ENCODE measurements at regions not wholly inside any gene's neighbourhood (a gene's known extent, or its start where the extent isn't known, plus 50 kb on each side); places are given as distances from the start of the nearest gene placed in this dataset.
"Not testable (repeated sequence)": the region's sequence is repeated elsewhere in the genome, so short reads cannot be mapped to it uniquely, and the experiment has no call there.

DNA sequence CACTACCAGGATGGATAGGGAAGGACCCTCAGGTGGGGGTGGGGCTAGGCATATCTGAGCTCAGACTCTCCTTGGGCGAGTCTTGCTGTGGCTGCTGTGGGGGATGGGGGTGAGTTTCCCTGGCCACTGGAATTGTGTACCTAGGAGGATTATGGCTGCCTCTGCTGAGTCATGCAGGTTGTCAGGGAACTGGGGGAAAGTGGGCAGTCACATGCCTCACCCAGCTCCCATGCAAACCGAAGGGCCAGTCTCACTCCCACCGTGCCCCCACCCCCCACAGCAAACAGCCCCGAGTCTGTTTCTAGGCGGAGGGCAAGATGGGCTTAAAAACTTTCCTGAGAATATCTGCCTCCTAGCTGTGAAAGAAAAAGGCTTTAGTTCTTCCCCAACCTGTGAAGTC, 210.3 kb upstream of the FERMT1 start:
- intact Hi-C loops (cut with DNase I) = no loop called here
- no peak overlapping the region for H3K27ac ChIP-seq
- no peaks in the 10 kb centered on the region for H3K9me3 ChIP-seq
- no peak for TF ChIP-seq CTCF (IDR thresholded peaks at IDR 0.05)
- no peaks in the 10 kb centered on the region for H3K27me3 ChIP-seq
- H3K4me3 ChIP-seq = no peak overlapping the region
- no peak for DNase-seq (ENCODE audit: low spot score in 2 of 2)
- H3K4me1 ChIP-seq = no peaks in the 10 kb centered on the region
- H3K36me3 ChIP-seq = no peaks in the 10 kb centered on the region

- H3K4me3 ChIP-seq; H3K27me3 ChIP-seq; H3K36me3 ChIP-seq; H3K27ac ChIP-seq; H3K9me3 ChIP-seq; DNase-seq (ENCODE audit: low spot score in 2 of 2); intact Hi-C loops (cut with DNase I); H3K4me1 ChIP-seq: not testable (repeated sequence)
Observed at GRCh38 chr20:6321235-6321634, 198.4 kb upstream of the FERMT1 start.

DNA sequence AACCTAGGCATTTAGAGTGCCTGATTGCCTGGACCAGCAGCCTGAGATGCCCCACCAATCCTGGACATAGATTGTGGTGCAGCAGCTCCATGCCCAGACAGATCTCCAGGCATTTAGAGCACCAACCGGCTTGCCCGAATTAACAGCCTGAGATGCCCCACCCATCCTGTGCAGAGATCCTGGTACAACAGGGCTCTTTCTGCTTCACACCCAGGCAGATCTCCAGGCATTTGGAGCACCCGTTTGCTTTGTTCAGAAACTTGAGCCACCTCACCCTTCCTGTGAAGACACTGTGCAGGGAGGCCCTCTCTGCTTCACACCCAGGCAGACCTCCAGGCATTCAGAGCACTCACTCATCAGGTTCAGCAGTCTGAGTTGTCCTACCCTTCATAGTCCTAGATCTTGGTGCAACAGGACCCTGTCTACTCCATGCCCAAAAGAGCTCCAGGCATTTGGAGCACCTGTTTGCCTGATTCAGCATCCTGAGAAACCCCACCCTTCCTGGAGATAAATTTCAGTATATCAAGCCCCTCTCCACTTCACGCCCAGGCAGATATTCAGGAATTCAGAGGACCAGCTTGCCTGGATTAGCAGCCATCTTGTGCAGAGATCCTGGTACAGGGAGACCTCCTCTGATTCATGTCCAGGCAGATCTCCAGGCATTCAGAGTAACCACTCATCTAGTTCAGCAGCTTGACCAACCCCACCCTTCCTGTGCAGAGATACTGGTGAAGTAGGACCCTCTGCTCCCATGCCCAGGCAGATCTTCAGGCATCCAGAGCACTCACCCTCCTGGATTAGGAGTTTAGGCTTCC, 189.2 kb upstream of the FERMT1 start:
- Histone ChIP-seq H3K27ac (no peak overlapping the region), H3K4me3 (no peak overlapping the region), H3K36me3 (no peaks in the 10 kb centered on the region), H3K9me3 (peaks cover 0 to 20% of the 10 kb centered on the region in 2 donors), H3K4me1 (no peaks in the 10 kb centered on the region), H3K27me3 (no peaks in the 10 kb centered on the region)
- intact Hi-C loops (cut with DNase I) = no loop called here
- no peak for TF ChIP-seq CTCF (IDR thresholded peaks at IDR 0.05)
- no peak for DNase-seq (ENCODE audit: low spot score in 2 of 2)

GRCh38 chr20:6311097-6311496, 188.3 kb upstream of the FERMT1 start:
- H3K36me3 ChIP-seq = no peaks in the 10 kb centered on the region
- peaks cover 0 to 20% of the 10 kb centered on the region in 2 donors for H3K9me3 ChIP-seq
- H3K4me3 ChIP-seq = no peak overlapping the region
- H3K4me1 ChIP-seq = no peaks in the 10 kb centered on the region
- TF ChIP-seq CTCF (IDR thresholded peaks at IDR 0.05) = no peak
- H3K27ac ChIP-seq = no peak overlapping the region
- DNase-seq (ENCODE audit: low spot score in 2 of 2) = no peak
- intact Hi-C loops (cut with DNase I) = no loop called here
- H3K27me3 ChIP-seq = no peaks in the 10 kb centered on the region

- Histone ChIP-seq H3K4me1 (no peaks in the 10 kb centered on the region), H3K27ac (no peak overlapping the region), H3K4me3 (no peak overlapping the region), H3K36me3 (no peaks in the 10 kb centered on the region), H3K9me3 (no peaks in the 10 kb centered on the region), H3K27me3 (no peaks in the 10 kb centered on the region)
- no peak for TF ChIP-seq CTCF (IDR thresholded peaks at IDR 0.05)
- intact Hi-C loops (cut with DNase I) = no loop called here
- DNase-seq (ENCODE audit: low spot score in 2 of 2) = no peak
Observed at GRCh38 chr20:6305536-6305935, 182.7 kb upstream of the FERMT1 start.

- Histone ChIP-seq H3K36me3 (no peaks in the 10 kb centered on the region), H3K9me3 (no peaks in the 10 kb centered on the region), H3K4me1 (no peaks in the 10 kb centered on the region), H3K4me3 (no peak overlapping the region), H3K27ac (no peak overlapping the region), H3K27me3 (no peaks in the 10 kb centered on the region)
- no peak for TF ChIP-seq CTCF (IDR thresholded peaks at IDR 0.05)
- no peak for DNase-seq (ENCODE audit: low spot score in 2 of 2)
- intact Hi-C loops (cut with DNase I) = no loop called here
Observed at GRCh38 chr20:6302041-6302440, 179.2 kb upstream of the FERMT1 start.
